NB4 (cell line): ENCODE measurements at regions not wholly inside any gene's neighbourhood (a gene's known extent, or its start where the extent isn't known, plus 50 kb on each side); places are given as distances from the start of the nearest gene placed in this dataset.
A peak's percentile ranks its signal among the peaks of the same experiment; 100 is the strongest.
"Not testable (repeated sequence)": the region's sequence is repeated elsewhere in the genome, so short reads cannot be mapped to it uniquely, and the experiment has no call there.

Experiments
- DNase-seq: peaks from one replicate; pipeline ENCODE4 v3.0.0; 2010; ENCODE audit warnings: low read depth
- H3K4me3 ChIP-seq: one replicate; pipeline ENCODE4 v1.5.1; 2011; ENCODE audit warnings: mild to moderate bottlenecking, low read depth, low read length, moderate library complexity
- MYC ChIP-seq: IDR thresholded peaks from 2 replicates; pipeline ENCODE4 v1.6.1; 2011; ENCODE audit warnings: low read depth, low read length
- POLR2A ChIP-seq: IDR thresholded peaks from 2 replicates; pipeline ENCODE4 v1.6.1; 2011; ENCODE audit warnings: mild to moderate bottlenecking; ENCODE audit not compliant: insufficient read length; ENCODE audit errors: extremely low read depth
- TF ChIP-seq, protein P1 (sequence below): IDR thresholded peaks from one replicate; pipeline ENCODE4 v1.5.1; 2012; ENCODE audit warnings: low read depth, low read length
- TF ChIP-seq, protein P2 (sequence below): IDR thresholded peaks from 2 replicates; pipeline ENCODE4 v1.6.1; 2011; ENCODE audit warnings: low read depth, low read length

GRCh38 chr20:52008874-52009273 is 182.7 kb downstream of the ZFP64 start:
- no peak for DNase-seq
- TF ChIP-seq, protein P1, sequence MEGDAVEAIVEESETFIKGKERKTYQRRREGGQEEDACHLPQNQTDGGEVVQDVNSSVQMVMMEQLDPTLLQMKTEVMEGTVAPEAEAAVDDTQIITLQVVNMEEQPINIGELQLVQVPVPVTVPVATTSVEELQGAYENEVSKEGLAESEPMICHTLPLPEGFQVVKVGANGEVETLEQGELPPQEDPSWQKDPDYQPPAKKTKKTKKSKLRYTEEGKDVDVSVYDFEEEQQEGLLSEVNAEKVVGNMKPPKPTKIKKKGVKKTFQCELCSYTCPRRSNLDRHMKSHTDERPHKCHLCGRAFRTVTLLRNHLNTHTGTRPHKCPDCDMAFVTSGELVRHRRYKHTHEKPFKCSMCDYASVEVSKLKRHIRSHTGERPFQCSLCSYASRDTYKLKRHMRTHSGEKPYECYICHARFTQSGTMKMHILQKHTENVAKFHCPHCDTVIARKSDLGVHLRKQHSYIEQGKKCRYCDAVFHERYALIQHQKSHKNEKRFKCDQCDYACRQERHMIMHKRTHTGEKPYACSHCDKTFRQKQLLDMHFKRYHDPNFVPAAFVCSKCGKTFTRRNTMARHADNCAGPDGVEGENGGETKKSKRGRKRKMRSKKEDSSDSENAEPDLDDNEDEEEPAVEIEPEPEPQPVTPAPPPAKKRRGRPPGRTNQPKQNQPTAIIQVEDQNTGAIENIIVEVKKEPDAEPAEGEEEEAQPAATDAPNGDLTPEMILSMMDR: no peak
- no peak for TF ChIP-seq MYC
- TF ChIP-seq, protein P2, sequence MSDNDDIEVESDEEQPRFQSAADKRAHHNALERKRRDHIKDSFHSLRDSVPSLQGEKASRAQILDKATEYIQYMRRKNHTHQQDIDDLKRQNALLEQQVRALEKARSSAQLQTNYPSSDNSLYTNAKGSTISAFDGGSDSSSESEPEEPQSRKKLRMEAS: no peak
- TF ChIP-seq POLR2A: no peak

DNA sequence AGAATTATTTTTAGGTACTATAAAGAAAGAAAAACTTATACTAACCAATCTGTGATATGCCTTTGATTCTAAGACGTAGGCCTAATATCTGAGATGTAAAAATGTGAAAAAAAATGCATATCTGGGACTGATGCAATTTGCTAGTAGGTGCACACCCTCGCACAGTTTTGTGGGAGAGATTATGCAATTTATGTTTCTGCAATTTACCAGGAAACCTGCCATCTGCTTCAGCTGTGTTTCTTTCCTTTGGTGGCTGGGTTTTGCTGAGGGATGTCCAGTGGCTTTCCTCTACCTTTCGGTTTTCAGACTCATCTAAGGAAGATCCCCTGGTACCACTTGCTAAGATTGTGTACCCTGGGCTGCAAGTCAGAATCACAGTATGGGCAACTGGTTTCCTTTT is 186.9 kb downstream of the ZFP64 start:
- no peak overlapping the region for H3K4me3 ChIP-seq
- DNase-seq: peak; percentile 72
- TF ChIP-seq, protein P1: no peak
- TF ChIP-seq, protein P2: peak; percentile 25; the same call in 1 of the 2 replicates

More at GRCh38 chr20:52008874-52009273, 182.7 kb downstream of the ZFP64 start:
- H3K4me3 ChIP-seq: no peak overlapping the region

DNA sequence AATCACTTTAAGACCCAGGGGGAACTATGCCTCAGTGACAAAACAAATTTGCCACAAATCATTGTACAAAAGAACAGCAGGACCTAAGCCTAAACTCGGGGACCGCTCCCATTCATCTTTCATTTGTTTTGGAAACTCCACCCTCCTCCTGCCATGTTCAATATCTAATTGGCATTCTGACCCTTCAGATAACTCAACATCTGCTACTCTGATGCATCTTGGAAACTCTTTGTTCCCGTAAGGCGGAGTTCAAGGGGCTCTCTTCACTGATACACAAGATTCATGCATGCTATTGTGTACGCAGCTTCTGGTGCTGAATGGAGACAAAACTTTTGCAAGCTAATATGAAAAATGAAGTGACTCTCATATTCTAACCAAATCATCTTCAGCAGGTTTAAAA is 187.6 kb downstream of the ZFP64 start:
- DNase-seq: no peak
- H3K4me3 ChIP-seq: no peak overlapping the region
- TF ChIP-seq POLR2A (no peak), MYC (no peak)
- TF ChIP-seq, protein P2: no peak
- TF ChIP-seq, protein P1: no peak

DNA sequence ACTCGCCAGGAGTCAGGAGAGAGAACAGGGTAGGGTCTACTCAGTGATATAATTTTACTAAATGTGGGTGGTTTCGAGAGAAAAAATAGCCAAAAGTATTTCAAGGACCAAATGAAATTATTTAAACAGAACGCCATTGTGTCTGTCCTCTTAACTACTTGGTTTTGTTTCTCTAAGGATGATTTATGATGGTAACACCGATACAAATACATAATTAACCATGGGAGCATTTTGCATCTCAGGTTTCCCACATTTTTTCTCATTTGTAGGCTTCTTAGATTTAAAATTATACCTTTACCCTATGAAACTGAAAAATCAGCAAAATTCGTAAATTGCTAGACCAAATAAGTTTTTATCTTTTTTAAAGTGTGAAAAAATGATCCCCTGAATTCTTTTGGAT is 188.2 kb downstream of the ZFP64 start:
- TF ChIP-seq, protein P2: no peak
- TF ChIP-seq POLR2A (no peak), MYC (no peak)
- TF ChIP-seq, protein P1: no peak
- no peak overlapping the region for H3K4me3 ChIP-seq
- DNase-seq: no peak

DNA sequence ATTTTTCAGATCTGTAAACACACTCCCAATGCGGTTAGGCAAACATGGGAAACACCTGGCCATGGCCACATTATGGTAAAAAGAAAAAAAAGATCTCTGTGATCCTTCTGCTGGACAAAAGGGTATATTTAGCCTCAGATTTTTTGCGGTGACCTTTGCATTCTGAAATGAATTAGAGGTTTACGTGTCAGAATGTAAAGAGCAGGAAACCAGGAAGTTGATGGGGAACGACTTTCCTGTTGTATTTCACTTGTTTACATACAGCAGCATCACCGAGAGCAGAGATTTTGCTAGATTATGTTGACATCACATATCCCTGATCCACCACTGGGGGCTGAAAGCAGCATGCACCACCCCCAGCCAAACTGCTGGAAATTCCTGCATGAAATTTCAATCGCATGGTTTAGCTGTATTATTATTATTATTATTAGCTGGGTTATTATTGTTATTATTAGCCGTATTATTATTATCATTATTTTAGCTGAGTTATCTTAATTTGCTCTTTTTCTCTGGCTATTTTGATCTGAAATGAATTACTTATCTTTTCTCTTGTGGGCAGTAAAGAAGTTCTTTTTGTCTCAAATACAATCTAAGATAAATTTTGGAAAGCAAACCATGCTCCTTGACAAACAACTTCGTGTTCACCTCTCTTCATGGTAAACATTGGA is 189.4 kb downstream of the ZFP64 start:
- H3K4me3 ChIP-seq: no peak overlapping the region
- TF ChIP-seq, protein P2: no peak
- TF ChIP-seq POLR2A (no peak), MYC (no peak)
- TF ChIP-seq, protein P1: no peak
- DNase-seq: no peak

- not testable (repeated sequence) for H3K4me3 ChIP-seq, DNase-seq
Observed at GRCh38 chr20:51997281-51997936, 194.2 kb downstream of the ZFP64 start.
